ENCODE measurements at regions not wholly inside any gene's neighbourhood (a gene's known extent, or its start where the extent isn't known, plus 50 kb on each side); places are given as distances from the start of the nearest gene placed in this dataset.

DNA sequence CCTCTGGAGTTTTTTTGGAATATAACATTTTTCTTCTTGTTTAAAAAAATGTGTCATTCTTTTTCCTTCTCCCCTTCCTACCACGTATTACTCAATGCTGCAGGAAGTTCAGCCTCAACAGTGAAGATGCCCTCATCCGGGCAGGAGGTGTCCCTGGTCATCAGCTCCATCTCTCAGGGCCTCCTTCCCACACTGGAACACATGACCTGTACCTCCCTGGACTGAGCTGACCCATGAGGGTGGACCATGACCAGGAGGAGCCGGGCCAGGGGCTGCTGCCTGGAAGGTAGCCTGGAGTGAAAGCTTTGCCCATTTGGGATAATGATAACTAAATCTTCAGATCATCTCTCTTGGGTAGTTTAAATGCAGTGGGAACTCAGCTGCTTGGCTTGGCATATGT, 316.5 kb upstream of the ZMIZ1 start:
- Histone ChIP-seq H3K27me3 (ENCODE audit: control insufficient read depth, insufficient read depth, low read length) (peaks cover 2% of the 10 kb centered on the region), H3K9me3 (ENCODE audit: control insufficient read depth, insufficient read depth, low read length) (no peaks in the 10 kb centered on the region), H3K4me3 (ENCODE audit: low read depth, low read length) (no peak overlapping the region), H3K27ac (ENCODE audit: low read depth, low read length) (no peak overlapping the region)
- ChIA-PET POLR2A (no interaction called here), CTCF (no interaction called here)
- TF ChIP-seq, protein P1, sequence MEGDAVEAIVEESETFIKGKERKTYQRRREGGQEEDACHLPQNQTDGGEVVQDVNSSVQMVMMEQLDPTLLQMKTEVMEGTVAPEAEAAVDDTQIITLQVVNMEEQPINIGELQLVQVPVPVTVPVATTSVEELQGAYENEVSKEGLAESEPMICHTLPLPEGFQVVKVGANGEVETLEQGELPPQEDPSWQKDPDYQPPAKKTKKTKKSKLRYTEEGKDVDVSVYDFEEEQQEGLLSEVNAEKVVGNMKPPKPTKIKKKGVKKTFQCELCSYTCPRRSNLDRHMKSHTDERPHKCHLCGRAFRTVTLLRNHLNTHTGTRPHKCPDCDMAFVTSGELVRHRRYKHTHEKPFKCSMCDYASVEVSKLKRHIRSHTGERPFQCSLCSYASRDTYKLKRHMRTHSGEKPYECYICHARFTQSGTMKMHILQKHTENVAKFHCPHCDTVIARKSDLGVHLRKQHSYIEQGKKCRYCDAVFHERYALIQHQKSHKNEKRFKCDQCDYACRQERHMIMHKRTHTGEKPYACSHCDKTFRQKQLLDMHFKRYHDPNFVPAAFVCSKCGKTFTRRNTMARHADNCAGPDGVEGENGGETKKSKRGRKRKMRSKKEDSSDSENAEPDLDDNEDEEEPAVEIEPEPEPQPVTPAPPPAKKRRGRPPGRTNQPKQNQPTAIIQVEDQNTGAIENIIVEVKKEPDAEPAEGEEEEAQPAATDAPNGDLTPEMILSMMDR (IDR thresholded peaks at IDR 0.05; ENCODE audit: low read depth, low read length), result no peak
- DNase-seq (ENCODE audit: low read depth, low spot score), result no peak

GRCh38 chr10:78752708-78753107, 316.1 kb upstream of the ZMIZ1 start:
- no peak for DNase-seq (ENCODE audit: low read depth, low spot score)
- Histone ChIP-seq H3K27me3 (ENCODE audit: control insufficient read depth, insufficient read depth, low read length) (peaks cover 2% of the 10 kb centered on the region), H3K4me3 (ENCODE audit: low read depth, low read length) (no peak overlapping the region), H3K27ac (ENCODE audit: low read depth, low read length) (no peak overlapping the region), H3K9me3 (ENCODE audit: control insufficient read depth, insufficient read depth, low read length) (no peaks in the 10 kb centered on the region)
- CTCF ChIA-PET, result no interaction called here
- POLR2A ChIA-PET, result no interaction called here
- TF ChIP-seq, protein P1 (IDR thresholded peaks at IDR 0.05; ENCODE audit: low read depth, low read length), result no peak

DNA sequence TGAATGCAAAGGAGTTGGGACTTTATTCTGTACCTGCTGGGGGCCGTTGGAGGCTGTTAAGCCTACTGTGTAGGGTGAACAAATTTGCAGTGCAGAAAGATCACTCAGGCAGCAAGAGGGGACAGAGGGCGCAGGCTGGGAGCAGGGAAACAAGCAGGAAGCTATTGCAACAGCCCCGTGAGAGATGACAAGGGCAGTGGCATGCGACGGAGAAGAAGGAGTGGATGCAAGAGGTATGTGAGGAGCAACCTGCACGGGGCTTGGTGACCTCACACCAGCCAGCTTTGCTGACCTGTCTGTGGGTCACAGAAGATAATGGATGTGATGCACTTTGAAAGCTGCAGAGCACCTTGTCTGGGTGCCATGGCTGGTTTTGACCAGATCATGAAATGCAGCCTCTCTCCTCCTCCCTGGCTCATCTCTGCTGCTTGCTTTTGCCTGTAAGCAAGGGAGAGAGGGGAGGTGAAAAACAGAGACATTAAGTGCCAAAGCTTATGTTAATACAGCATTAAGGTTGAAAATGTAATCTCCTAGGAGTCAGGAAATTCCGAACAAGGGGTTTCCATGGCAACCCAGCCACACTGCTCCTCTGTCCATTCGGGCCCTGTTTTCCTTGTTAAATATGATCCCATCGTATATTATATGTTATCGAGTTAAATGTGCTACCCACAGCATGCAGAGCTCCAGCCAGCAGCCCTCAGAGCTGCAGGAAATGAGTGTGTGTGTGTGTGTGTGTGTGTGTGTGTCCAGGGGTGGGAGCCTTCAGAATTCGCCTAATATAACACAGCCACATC, 314.3 kb upstream of the ZMIZ1 start:
- no peaks in the 10 kb centered on the region for H3K9me3 ChIP-seq (ENCODE audit: control insufficient read depth, insufficient read depth, low read length)
- POLR2A ChIA-PET, result interaction anchor here (0.6 to 0.8 kb wide), 2 partner anchors 9 to 384 kb away, joined by 3 read pairs; no protein-coding TSS in a partner anchor
- peak; percentile 54 for DNase-seq (ENCODE audit: low read depth, low spot score)
- H3K4me3 ChIP-seq (ENCODE audit: low read depth, low read length), result no peak overlapping the region
- CTCF ChIA-PET, result no interaction called here
- no peak overlapping the region for H3K27ac ChIP-seq (ENCODE audit: low read depth, low read length)
- TF ChIP-seq, protein P1 (IDR thresholded peaks at IDR 0.05; ENCODE audit: low read depth, low read length), result no peak
- H3K27me3 ChIP-seq (ENCODE audit: control insufficient read depth, insufficient read depth, low read length), result no peaks in the 10 kb centered on the region

DNA sequence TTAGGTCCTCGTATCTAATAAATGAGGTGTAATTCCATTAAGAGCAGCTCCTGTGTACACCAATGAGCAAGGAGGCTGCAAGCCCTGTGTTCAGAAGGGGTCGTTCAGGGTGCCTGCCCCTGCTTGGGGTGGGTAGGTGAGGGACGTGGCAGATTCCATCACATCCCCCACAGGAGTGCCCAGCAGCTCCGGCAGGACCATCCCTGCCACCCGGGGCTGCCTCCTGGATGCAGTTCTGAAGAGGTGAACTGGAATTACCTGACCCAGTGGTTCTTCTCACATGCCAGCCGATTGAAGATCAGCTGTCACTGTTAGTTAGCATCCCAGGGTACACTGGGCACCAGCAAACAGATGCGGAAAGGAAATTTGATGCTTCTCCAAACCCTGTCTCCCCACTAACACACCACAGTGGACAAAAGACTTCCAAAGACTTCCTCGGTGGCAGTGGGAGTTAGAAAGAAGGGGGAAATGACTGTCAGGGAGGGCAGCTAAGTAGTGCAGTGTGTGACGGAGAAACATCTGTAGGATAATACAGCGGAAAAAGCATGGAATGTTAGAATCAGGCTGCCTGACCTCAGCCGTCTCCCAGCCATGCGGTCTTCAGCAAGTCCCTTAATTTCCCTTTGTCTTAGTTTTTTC, 313.6 kb upstream of the ZMIZ1 start:
- ChIA-PET CTCF (no interaction called here), POLR2A (no interaction called here)
- no peak for DNase-seq (ENCODE audit: low read depth, low spot score)
- Histone ChIP-seq H3K27me3 (ENCODE audit: control insufficient read depth, insufficient read depth, low read length) (no peaks in the 10 kb centered on the region), H3K9me3 (ENCODE audit: control insufficient read depth, insufficient read depth, low read length) (no peaks in the 10 kb centered on the region), H3K27ac (ENCODE audit: low read depth, low read length) (peak overlapping the region; percentile 21), H3K4me3 (ENCODE audit: low read depth, low read length) (no peak overlapping the region)
- TF ChIP-seq, protein P1 (IDR thresholded peaks at IDR 0.05; ENCODE audit: low read depth, low read length), result no peak

DNA sequence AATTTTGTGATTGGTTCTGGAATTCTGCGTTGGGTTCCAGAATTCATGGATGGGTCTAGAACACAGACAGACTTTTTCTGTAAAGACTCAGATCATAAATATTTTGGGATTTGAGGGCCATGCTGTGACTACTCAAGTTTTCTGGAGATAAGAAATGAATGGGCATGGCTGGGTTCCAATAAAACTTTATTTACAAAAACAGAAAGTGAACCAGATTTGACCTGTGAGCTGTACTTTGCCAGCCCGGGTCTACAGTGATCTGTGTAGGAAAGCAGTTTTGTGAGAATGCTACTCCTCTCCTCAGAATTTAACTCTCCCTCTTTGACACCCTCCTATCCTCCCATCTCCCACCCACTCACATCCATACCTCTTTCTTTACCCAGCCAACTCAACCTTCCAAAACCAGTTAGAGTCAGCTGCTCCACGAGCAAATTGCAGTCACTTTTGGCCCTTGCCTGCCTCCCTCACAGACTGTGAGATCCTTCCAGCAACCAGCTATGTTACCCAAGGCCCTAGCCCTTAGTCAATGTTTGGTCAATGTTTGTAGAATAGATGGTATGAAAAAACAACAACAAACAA, 312.8 kb upstream of the ZMIZ1 start:
- ChIA-PET CTCF (no interaction called here), POLR2A (interaction anchor here (0.5 to 1.0 kb wide), 4 partner anchors 22 to 710 kb away, joined by 3 read pairs; no protein-coding TSS in a partner anchor)
- Histone ChIP-seq H3K27me3 (ENCODE audit: control insufficient read depth, insufficient read depth, low read length) (no peaks in the 10 kb centered on the region), H3K4me3 (ENCODE audit: low read depth, low read length) (no peak overlapping the region), H3K27ac (ENCODE audit: low read depth, low read length) (peak overlapping the region; percentile 75), H3K9me3 (ENCODE audit: control insufficient read depth, insufficient read depth, low read length) (no peaks in the 10 kb centered on the region)
- DNase-seq (ENCODE audit: low read depth, low spot score), result no peak
- TF ChIP-seq, protein P1 (IDR thresholded peaks at IDR 0.05; ENCODE audit: low read depth, low read length), result no peak
